ENCODE measurements at regions not wholly inside any gene's neighbourhood (a gene's known extent, or its start where the extent isn't known, plus 50 kb on each side); places are given as distances from the start of the nearest gene placed in this dataset.
"Not testable (repeated sequence)": the region's sequence is repeated elsewhere in the genome, so short reads cannot be mapped to it uniquely, and the experiment has no call there.

- not testable (repeated sequence) for TF ChIP-seq CTCF (IDR thresholded peaks at IDR 0.05; ENCODE audit: low read length); EZH2 (optimal IDR thresholded peaks at IDR 0.05; ENCODE audit: low read depth, low read length); EZH2phosphoT487 (IDR thresholded peaks at IDR 0.05; ENCODE audit: low read length)
These were observed 152.1 kb upstream of the AUTS2 start for GRCh38 chr7:69446213-69446612.
